Natural killer cell (primary cell): ENCODE measurements at regions not wholly inside any gene's neighbourhood (a gene's known extent, or its start where the extent isn't known, plus 50 kb on each side); places are given as distances from the start of the nearest gene placed in this dataset.
"Not testable (repeated sequence)": the region's sequence is repeated elsewhere in the genome, so short reads cannot be mapped to it uniquely, and the experiment has no call there.

Experiments
- ATAC-seq, 3 donors: fragments of 150-1000 bp in 2 of 3; fragments of 200-7000 bp in 1 of 3; cut with Tn5 transposase; 1 replicate in 1 of 3; 2 replicates in 2 of 3; pipeline ENCODE4 v1.10.0; 2021; ENCODE audit warnings: mild to moderate bottlenecking in 2 of 3, moderate library complexity in 2 of 3
- DNase-seq, 2 donors: peaks; one replicate each; pipeline versions ENCODE4 v3.0.0 to v3.0.0-alpha.2; 2013 to 2021; ENCODE audit warnings: mixed read lengths in 1 of 2
- H3K27ac ChIP-seq: one replicate; pipeline ENCODE4 v1.5.1; 2013; ENCODE audit warnings: mild to moderate bottlenecking, low read length
- H3K27me3 ChIP-seq: one replicate; pipeline ENCODE4 v1.6.1; 2013; ENCODE audit warnings: low read length; ENCODE audit not compliant: control insufficient read depth, insufficient read depth
- H3K36me3 ChIP-seq: one replicate; pipeline ENCODE4 v1.6.1; 2013; ENCODE audit warnings: low read length; ENCODE audit not compliant: control insufficient read depth, insufficient read depth
- H3K4me1 ChIP-seq: one replicate; pipeline ENCODE4 v1.6.1; 2013; ENCODE audit warnings: low read length; ENCODE audit not compliant: control insufficient read depth, insufficient read depth
- H3K4me3 ChIP-seq: one replicate; pipeline ENCODE4 v1.5.1; 2013; ENCODE audit warnings: low read length
- H3K9me3 ChIP-seq: one replicate; pipeline ENCODE4 v1.6.1; 2013; ENCODE audit warnings: low read length; ENCODE audit not compliant: control insufficient read depth, insufficient read depth
- H3K27ac Mint-ChIP-seq, 2 donors: one replicate each; pipeline ENCODE4 v1.8.0; 2022; ENCODE audit warnings: mild to moderate bottlenecking in 2 of 2, mixed read lengths in 2 of 2, moderate library complexity in 1 of 2
- H3K27me3 Mint-ChIP-seq, 2 donors: one replicate each; pipeline ENCODE4 v1.8.0; 2022; ENCODE audit warnings: low read depth in 2 of 2, mixed read lengths in 2 of 2
- H3K36me3 Mint-ChIP-seq: one replicate; pipeline ENCODE4 v1.8.0; 2022; ENCODE audit warnings: mixed read lengths
- H3K4me1 Mint-ChIP-seq, 2 donors: one replicate each; pipeline ENCODE4 v1.8.0; 2022; ENCODE audit warnings: mixed read lengths in 2 of 2
- H3K4me3 Mint-ChIP-seq: one replicate; pipeline ENCODE4 v1.8.0; 2022; ENCODE audit warnings: mild to moderate bottlenecking, moderate library complexity, mixed read lengths
- H3K9me3 Mint-ChIP-seq, 2 donors: one replicate each; pipeline ENCODE4 v1.8.0; 2022; ENCODE audit warnings: mixed read lengths in 2 of 2
- WGBS: methylation state at CpG from one replicate; pipeline ENCODE4 v1.1.7; 2013; ENCODE audit warnings: missing lambda C conversion rate; ENCODE audit not compliant: insufficient coverage; 5-methylcytosine and 5-hydroxymethylcytosine counted together
- intact Hi-C: fragments of 100-400 bp; cut with micrococcal nuclease; formaldehyde crosslinking; loops from one replicate; pipeline ENCODE4 v1.14.2; 2022
- TF ChIP-seq, protein P1 (sequence below): fragments of 200-600 bp; IDR thresholded peaks from one replicate; pipeline ENCODE4 v1.8.0; 2022; ENCODE audit warnings: antibody characterized with exemption

GRCh38 chr17:52419229-52419641 is 260.7 kb upstream of the CA10 start:
- WGBS, result 80% methylated on average over 3 of the region's 3 CpGs
- DNase-seq (no peak), ATAC-seq (no peak)
- no peaks in the 10 kb centered on the region for H3K27me3 Mint-ChIP-seq
- no peaks in the 10 kb centered on the region for H3K9me3 ChIP-seq
- no peaks in the 10 kb centered on the region for H3K4me1 ChIP-seq
- peaks cover 13 to 14% of the 10 kb centered on the region in 2 donors for H3K9me3 Mint-ChIP-seq
- TF ChIP-seq, protein P1, sequence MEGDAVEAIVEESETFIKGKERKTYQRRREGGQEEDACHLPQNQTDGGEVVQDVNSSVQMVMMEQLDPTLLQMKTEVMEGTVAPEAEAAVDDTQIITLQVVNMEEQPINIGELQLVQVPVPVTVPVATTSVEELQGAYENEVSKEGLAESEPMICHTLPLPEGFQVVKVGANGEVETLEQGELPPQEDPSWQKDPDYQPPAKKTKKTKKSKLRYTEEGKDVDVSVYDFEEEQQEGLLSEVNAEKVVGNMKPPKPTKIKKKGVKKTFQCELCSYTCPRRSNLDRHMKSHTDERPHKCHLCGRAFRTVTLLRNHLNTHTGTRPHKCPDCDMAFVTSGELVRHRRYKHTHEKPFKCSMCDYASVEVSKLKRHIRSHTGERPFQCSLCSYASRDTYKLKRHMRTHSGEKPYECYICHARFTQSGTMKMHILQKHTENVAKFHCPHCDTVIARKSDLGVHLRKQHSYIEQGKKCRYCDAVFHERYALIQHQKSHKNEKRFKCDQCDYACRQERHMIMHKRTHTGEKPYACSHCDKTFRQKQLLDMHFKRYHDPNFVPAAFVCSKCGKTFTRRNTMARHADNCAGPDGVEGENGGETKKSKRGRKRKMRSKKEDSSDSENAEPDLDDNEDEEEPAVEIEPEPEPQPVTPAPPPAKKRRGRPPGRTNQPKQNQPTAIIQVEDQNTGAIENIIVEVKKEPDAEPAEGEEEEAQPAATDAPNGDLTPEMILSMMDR, result no peak
- intact Hi-C loops, result no loop called here
- no peaks in the 10 kb centered on the region for H3K36me3 ChIP-seq
- no peak overlapping the region for H3K4me3 ChIP-seq
- H3K27ac ChIP-seq, result no peak overlapping the region
- H3K4me1 Mint-ChIP-seq, result no peaks in the 10 kb centered on the region
- no peaks in the 10 kb centered on the region for H3K36me3 Mint-ChIP-seq
- no peak overlapping the region for H3K4me3 Mint-ChIP-seq
- no peak overlapping the region for H3K27ac Mint-ChIP-seq
- H3K27me3 ChIP-seq, result no peaks in the 10 kb centered on the region

DNA sequence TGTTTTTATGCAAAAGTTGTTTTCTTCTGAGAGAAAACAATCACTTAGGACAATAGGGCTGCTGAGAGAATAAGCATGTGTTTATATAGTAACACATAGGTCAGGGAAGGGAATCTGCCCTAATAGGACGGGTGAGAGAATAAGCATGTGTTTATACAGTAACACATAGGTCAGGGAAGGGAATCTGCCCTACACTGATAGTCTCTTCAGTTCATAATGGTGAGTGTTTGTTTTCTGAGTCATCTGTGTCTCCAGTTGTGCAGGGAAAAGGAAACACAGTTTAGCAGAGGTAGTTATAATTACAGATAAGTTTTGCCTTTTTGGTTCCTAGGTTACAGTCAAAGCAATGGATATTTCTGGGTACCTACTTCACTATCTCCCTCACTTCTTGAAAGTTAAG is 252.3 kb upstream of the CA10 start:
- H3K36me3 ChIP-seq, result no peaks in the 10 kb centered on the region
- peaks cover 3% of the 10 kb centered on the region for H3K9me3 ChIP-seq
- DNase-seq, result no peak
- Mint-ChIP-seq H3K27me3 (no peaks in the 10 kb centered on the region), H3K9me3 (peaks cover 13 to 18% of the 10 kb centered on the region in 2 donors), H3K4me3 (no peak overlapping the region), H3K36me3 (no peaks in the 10 kb centered on the region), H3K27ac (no peak overlapping the region), H3K4me1 (no peaks in the 10 kb centered on the region)
- 78% methylated on average over 1 of the region's 1 CpG for WGBS
- H3K4me1 ChIP-seq, result no peaks in the 10 kb centered on the region
- no peaks in the 10 kb centered on the region for H3K27me3 ChIP-seq
- ATAC-seq, result no peak
- intact Hi-C loops, result no loop called here
- H3K27ac ChIP-seq, result no peak overlapping the region
- no peak overlapping the region for H3K4me3 ChIP-seq
- TF ChIP-seq, protein P1, result no peak

GRCh38 chr17:52409222-52409621 is 250.7 kb upstream of the CA10 start:
- H3K4me1 Mint-ChIP-seq, H3K4me3 Mint-ChIP-seq: not testable (repeated sequence)

DNA sequence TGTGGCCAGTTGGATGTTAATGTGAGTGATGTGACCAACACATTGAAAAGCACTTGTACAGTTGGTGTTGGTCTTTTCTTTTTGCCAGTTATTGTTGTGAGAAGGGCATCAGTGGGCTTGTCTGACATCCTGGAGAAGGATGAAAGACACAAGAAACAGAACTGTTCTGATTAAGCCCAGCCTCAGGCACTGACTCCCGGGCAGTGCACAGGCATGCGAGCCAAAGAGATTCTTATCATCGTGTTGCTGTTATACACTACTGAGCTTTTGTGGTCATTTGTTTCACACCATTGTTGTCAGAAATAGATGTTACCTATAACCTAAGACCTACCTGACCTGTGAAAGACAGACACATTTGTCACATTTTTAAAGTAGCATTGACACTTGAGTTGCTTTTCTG is 236.8 kb upstream of the CA10 start:
- Mint-ChIP-seq H3K27me3 (no peaks in the 10 kb centered on the region), H3K9me3 (peaks cover 2 to 6% of the 10 kb centered on the region in 2 donors), H3K4me1 (no peaks in the 10 kb centered on the region), H3K4me3 (no peak overlapping the region), H3K36me3 (no peaks in the 10 kb centered on the region), H3K27ac (no peak overlapping the region)
- no peak overlapping the region for H3K4me3 ChIP-seq
- no peaks in the 10 kb centered on the region for H3K9me3 ChIP-seq
- TF ChIP-seq, protein P1, result no peak
- WGBS, result 76% methylated on average over 3 of the region's 3 CpGs
- DNase-seq (no peak), ATAC-seq (no peak)
- no peaks in the 10 kb centered on the region for H3K4me1 ChIP-seq
- H3K27me3 ChIP-seq, result no peaks in the 10 kb centered on the region
- intact Hi-C loops, result no loop called here
- H3K36me3 ChIP-seq, result no peaks in the 10 kb centered on the region
- no peak overlapping the region for H3K27ac ChIP-seq

More at GRCh38 chr17:52409222-52409621, 250.7 kb upstream of the CA10 start:
- H3K27ac ChIP-seq, H3K27me3 ChIP-seq, H3K36me3 Mint-ChIP-seq, H3K4me1 ChIP-seq, DNase-seq, H3K4me3 ChIP-seq, H3K36me3 ChIP-seq, ATAC-seq, H3K27ac Mint-ChIP-seq, intact Hi-C loops, H3K27me3 Mint-ChIP-seq, H3K9me3 ChIP-seq: not testable (repeated sequence)
- H3K9me3 Mint-ChIP-seq, result peaks cover 13 to 18% of the 10 kb centered on the region in 2 donors
- 86% methylated on average over 15 of the region's 15 CpGs for WGBS
